ENCODE measurements at regions not wholly inside any gene's neighbourhood (a gene's known extent, or its start where the extent isn't known, plus 50 kb on each side); places are given as distances from the start of the nearest gene placed in this dataset.

DNA sequence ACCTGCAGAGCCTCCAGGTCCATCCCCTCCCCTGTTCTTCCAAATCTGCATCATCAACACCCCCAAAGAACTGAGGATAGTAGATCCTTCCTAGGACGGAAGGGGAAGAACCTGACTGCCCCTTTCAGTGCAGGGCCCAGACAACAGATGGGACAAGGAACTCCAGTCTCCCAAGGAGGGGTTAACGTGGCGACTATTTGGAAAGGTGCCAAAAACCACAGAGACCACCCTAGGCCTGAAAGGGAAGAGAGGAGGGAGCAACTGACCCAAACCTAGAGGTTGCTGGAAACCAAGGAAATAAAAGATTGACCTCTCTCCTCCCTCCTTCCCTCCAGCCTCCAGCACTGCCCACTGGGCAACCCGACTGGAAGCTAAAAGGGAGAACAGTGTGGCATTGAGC, 59.7 kb upstream of the NEURL1B start:
- TF ChIP-seq, protein P1, sequence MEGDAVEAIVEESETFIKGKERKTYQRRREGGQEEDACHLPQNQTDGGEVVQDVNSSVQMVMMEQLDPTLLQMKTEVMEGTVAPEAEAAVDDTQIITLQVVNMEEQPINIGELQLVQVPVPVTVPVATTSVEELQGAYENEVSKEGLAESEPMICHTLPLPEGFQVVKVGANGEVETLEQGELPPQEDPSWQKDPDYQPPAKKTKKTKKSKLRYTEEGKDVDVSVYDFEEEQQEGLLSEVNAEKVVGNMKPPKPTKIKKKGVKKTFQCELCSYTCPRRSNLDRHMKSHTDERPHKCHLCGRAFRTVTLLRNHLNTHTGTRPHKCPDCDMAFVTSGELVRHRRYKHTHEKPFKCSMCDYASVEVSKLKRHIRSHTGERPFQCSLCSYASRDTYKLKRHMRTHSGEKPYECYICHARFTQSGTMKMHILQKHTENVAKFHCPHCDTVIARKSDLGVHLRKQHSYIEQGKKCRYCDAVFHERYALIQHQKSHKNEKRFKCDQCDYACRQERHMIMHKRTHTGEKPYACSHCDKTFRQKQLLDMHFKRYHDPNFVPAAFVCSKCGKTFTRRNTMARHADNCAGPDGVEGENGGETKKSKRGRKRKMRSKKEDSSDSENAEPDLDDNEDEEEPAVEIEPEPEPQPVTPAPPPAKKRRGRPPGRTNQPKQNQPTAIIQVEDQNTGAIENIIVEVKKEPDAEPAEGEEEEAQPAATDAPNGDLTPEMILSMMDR (IDR thresholded peaks at IDR 0.05; ENCODE audit: low read depth, low read length) = no peak
- no peak for TF ChIP-seq EZH2phosphoT487 (IDR thresholded peaks at IDR 0.05; ENCODE audit: low read depth)
